ENCODE measurements at regions not wholly inside any gene's neighbourhood (a gene's known extent, or its start where the extent isn't known, plus 50 kb on each side); places are given as distances from the start of the nearest gene placed in this dataset.

DNA sequence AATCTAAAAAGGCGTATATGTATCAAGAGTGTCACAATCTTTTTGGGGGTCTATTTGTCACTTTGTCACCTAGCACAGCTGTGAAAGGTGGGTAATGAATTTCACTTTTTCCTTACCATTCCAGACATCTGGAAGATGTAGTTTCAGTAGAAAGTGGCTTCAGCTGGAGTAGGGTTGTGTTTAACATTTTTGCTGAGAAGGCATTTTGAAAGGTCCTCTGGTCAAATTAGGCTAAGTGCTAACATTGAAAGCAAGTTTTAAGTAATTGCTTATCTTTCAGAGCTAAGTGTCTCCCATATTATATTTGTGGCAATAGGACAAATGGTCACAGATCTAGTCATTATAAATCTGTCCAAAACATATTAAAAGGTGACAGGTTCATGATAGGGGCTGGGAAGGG, 542.1 kb upstream of the SPHKAP start:
- ChIA-PET POLR2A (no interaction called here), CTCF (no interaction called here)

GRCh38 chr2:228722311-228722710, 540.8 kb upstream of the SPHKAP start:
- Histone ChIP-seq H3K4me1 (ENCODE audit: control insufficient read depth, extremely low read depth, insufficient read depth, low read length) (no peaks in the 10 kb centered on the region), H4K20me1 (replicated peaks; ENCODE audit: control insufficient read depth, extremely low read depth, insufficient read depth, low read length) (no peaks in the 10 kb centered on the region), H3K4me2 (ENCODE audit: insufficient read depth, low read length) (no peak overlapping the region), H3K4me3 (replicated peaks in 1 of 3; ENCODE audit: insufficient read depth in 1 of 3, low read depth in 1 of 3, low read length in 3 of 3) (no peak overlapping the region), H3K9me3 (replicated peaks; ENCODE audit: control insufficient read depth, insufficient read depth, low read length) (no peaks in the 10 kb centered on the region), H3K36me3 (ENCODE audit: control insufficient read depth in 2 of 2, extremely low read depth in 1 of 2, insufficient read depth in 2 of 2, low read length in 2 of 2) (no peaks in the 10 kb centered on the region), H2AFZ (ENCODE audit: low read depth, low read length) (no peak overlapping the region), H3K27ac (ENCODE audit: insufficient read depth, low read depth, low read length) (no peak overlapping the region), H3K9ac (replicated peaks; ENCODE audit: extremely low read depth, insufficient read depth, low read length) (no peak overlapping the region), H3K79me2 (ENCODE audit: control insufficient read depth, insufficient read depth, low read length) (no peaks in the 10 kb centered on the region), H3K9me1 (replicated peaks; ENCODE audit: control insufficient read depth, extremely low read depth, insufficient read depth, low read length) (no peaks in the 10 kb centered on the region), H3K27me3 (ENCODE audit: control insufficient read depth in 2 of 2, insufficient read depth in 2 of 2, low read length in 2 of 2) (no peaks in the 10 kb centered on the region)
- no peak for DNase-seq (ENCODE audit: low read depth, low spot score)
- POLR2A ChIA-PET, result no interaction called here
- TF ChIP-seq MYC (IDR thresholded peaks at IDR 0.05; ENCODE audit: low read depth, low read length) (no peak), FOS (IDR thresholded peaks at IDR 0.05; ENCODE audit: borderline replicate concordance, insufficient read depth, low read length) (no peak), POLR2AphosphoS5 (IDR thresholded peaks at IDR 0.05; ENCODE audit: insufficient read depth, low read depth, low read length) (no peak), EZH2 (IDR thresholded peaks at IDR 0.05; ENCODE audit: borderline replicate concordance, low read depth, low read length, severe bottlenecking) (no peak), CTCF (IDR thresholded peaks at IDR 0.05; ENCODE audit: extremely low read depth in 1 of 2, insufficient read depth in 1 of 2, low read depth in 1 of 2, low read length in 2 of 2) (no peak), POLR2A (IDR thresholded peaks at IDR 0.05; ENCODE audit: low read depth, low read length) (no peak), JUN (IDR thresholded peaks at IDR 0.05; ENCODE audit: borderline replicate concordance, insufficient read depth, insufficient read length, low read depth) (no peak), GATA2 (IDR thresholded peaks at IDR 0.05; ENCODE audit: insufficient read depth, insufficient read length, low read depth, low read length) (no peak)
- TF ChIP-seq, protein P1, sequence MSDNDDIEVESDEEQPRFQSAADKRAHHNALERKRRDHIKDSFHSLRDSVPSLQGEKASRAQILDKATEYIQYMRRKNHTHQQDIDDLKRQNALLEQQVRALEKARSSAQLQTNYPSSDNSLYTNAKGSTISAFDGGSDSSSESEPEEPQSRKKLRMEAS (IDR thresholded peaks at IDR 0.05; ENCODE audit: insufficient read depth, insufficient read length), result no peak
- BruUV-seq (replicated peaks), result no TSS peak
- dilution Hi-C loops (cut with MboI; ENCODE audit: extremely low pct_ligation_motif_present, low sequenced_read_pairs) (no loop called here), intact Hi-C loops (cut with micrococcal nuclease) (no loop called here)
- FAIRE-seq, result no peak
- CTCF ChIA-PET, result no interaction called here

More for the DNA sequence above, 542.1 kb upstream of the SPHKAP start:
- Histone ChIP-seq H3K9me3 (replicated peaks; ENCODE audit: control insufficient read depth, insufficient read depth, low read length) (no peaks in the 10 kb centered on the region), H3K4me2 (ENCODE audit: insufficient read depth, low read length) (no peak overlapping the region), H3K79me2 (ENCODE audit: control insufficient read depth, insufficient read depth, low read length) (no peaks in the 10 kb centered on the region), H3K4me3 (replicated peaks in 1 of 3; ENCODE audit: insufficient read depth in 1 of 3, low read depth in 1 of 3, low read length in 3 of 3) (no peak overlapping the region), H4K20me1 (replicated peaks; ENCODE audit: control insufficient read depth, extremely low read depth, insufficient read depth, low read length) (no peaks in the 10 kb centered on the region), H3K9me1 (replicated peaks; ENCODE audit: control insufficient read depth, extremely low read depth, insufficient read depth, low read length) (no peaks in the 10 kb centered on the region), H3K27me3 (ENCODE audit: control insufficient read depth in 2 of 2, insufficient read depth in 2 of 2, low read length in 2 of 2) (no peaks in the 10 kb centered on the region), H2AFZ (ENCODE audit: low read depth, low read length) (no peak overlapping the region), H3K9ac (replicated peaks; ENCODE audit: extremely low read depth, insufficient read depth, low read length) (no peak overlapping the region), H3K4me1 (ENCODE audit: control insufficient read depth, extremely low read depth, insufficient read depth, low read length) (no peaks in the 10 kb centered on the region), H3K27ac (ENCODE audit: insufficient read depth, low read depth, low read length) (no peak overlapping the region), H3K36me3 (ENCODE audit: control insufficient read depth in 2 of 2, extremely low read depth in 1 of 2, insufficient read depth in 2 of 2, low read length in 2 of 2) (no peaks in the 10 kb centered on the region)
- dilution Hi-C loops (cut with MboI; ENCODE audit: extremely low pct_ligation_motif_present, low sequenced_read_pairs) (no loop called here), intact Hi-C loops (cut with micrococcal nuclease) (no loop called here)
- FAIRE-seq (no peak), DNase-seq (ENCODE audit: low read depth, low spot score) (no peak)
- no TSS peak for BruUV-seq (replicated peaks)
- TF ChIP-seq POLR2AphosphoS5 (IDR thresholded peaks at IDR 0.05; ENCODE audit: insufficient read depth, low read depth, low read length) (no peak), JUN (IDR thresholded peaks at IDR 0.05; ENCODE audit: borderline replicate concordance, insufficient read depth, insufficient read length, low read depth) (no peak), MYC (IDR thresholded peaks at IDR 0.05; ENCODE audit: low read depth, low read length) (no peak), POLR2A (IDR thresholded peaks at IDR 0.05; ENCODE audit: low read depth, low read length) (no peak)
- TF ChIP-seq, protein P1 (IDR thresholded peaks at IDR 0.05; ENCODE audit: insufficient read depth, insufficient read length), result no peak

All from endothelial cell of umbilical vein (primary cell).